NCI-H146 treated with DMSO at 0.1 percent for 48 hours (cell line): ENCODE measurements at regions not wholly inside any gene's neighbourhood (a gene's known extent, or its start where the extent isn't known, plus 50 kb on each side); places are given as distances from the start of the nearest gene placed in this dataset.

Experiments used
- DNase-seq: peaks from one replicate; lab custom pipeline; 2025; ENCODE audit not compliant: unreplicated experiment; lab: John Stamatoyannopoulos, UW

DNA sequence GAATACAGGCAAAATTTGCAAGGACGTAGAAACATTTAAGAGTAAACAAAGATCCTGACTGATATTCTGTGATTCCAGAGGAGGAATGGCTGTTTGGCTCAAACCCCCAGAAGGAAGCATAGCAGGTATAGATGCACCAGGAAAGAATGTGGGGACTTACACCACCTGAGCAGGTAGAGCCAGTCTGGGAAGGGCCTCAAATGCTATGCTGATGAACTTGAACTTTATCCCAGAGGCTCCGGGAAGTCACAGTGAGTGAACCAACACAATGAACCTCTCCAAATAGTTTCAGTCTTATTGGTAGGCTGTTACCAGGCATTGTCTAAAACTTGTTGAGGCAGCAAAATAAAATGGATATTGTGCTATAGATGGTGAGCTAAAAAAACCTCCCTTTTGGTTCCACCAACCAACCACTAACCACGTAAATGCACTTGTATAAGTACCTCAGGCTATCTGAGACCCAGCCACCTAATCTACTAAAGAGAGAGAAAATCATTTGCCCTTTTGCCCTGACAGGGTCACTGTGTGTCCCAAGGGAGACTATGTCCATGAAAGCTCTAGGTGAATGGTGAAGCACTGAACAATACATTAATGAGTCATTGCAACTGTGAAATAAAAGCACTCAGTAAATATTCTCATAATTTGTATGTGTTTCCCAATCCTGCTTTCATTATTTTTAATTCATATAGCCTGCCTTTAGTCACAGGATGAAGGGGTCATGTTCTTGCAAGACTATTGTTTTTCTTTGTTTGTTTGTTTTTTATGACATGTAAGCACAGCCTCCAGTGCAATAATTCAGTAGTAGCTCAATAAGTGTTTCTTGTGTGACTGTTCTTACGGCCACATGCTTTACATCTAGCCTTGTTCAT is 911.6 kb downstream of the EPHA4 start:
- DNase-seq, result no peak

- DNase-seq, result no peak
These were observed 909.7 kb downstream of the EPHA4 start for GRCh38 chr2:220662431-220662830.

- DNase-seq, result no peak
These were observed 909.0 kb downstream of the EPHA4 start for GRCh38 chr2:220663065-220663464.

GRCh38 chr2:220664272-220665107 is 907.6 kb downstream of the EPHA4 start:
- no peak for DNase-seq

- no peak for DNase-seq
These were observed 907.0 kb downstream of the EPHA4 start for GRCh38 chr2:220665108-220665471.

DNA sequence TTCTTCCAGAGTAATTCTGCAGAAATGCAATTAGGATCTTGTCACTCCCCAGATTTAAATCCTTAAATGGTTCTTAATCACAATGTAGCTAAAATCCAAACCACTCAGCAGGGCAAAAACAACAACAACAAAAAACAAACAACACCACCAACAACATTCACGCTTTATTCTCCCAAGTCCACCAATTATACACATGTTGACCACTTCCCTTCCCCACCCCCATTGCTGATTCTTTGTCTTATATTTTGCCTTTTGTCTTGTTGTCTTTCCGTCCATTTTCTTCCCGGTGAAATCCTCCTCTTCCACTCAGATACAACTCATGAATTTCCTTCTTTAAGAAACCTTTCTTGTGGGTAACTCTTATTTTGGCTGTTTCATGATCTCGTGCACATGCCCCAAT is 902.8 kb downstream of the EPHA4 start:
- DNase-seq, result no peak

DNA sequence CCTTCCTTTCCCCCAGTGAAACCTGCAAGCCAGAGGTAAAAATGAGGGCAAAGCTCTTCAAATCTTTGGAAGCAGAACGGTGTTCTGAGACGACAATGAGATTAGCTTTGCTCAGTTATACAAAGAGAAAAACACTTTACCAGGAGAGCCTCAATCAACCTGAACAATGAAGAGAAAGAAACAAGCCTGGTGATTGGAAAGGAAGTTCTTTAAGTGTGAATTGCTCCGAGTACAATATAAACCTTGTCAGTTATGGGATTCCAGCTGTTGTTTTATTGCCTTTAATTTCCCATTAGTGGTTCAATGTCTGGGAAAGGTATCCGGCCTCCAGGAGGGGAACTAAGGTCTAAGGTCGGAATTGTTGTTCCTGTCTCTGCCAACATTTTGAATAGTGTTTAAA is 901.6 kb downstream of the EPHA4 start:
- peak; percentile 38 for DNase-seq

DNA sequence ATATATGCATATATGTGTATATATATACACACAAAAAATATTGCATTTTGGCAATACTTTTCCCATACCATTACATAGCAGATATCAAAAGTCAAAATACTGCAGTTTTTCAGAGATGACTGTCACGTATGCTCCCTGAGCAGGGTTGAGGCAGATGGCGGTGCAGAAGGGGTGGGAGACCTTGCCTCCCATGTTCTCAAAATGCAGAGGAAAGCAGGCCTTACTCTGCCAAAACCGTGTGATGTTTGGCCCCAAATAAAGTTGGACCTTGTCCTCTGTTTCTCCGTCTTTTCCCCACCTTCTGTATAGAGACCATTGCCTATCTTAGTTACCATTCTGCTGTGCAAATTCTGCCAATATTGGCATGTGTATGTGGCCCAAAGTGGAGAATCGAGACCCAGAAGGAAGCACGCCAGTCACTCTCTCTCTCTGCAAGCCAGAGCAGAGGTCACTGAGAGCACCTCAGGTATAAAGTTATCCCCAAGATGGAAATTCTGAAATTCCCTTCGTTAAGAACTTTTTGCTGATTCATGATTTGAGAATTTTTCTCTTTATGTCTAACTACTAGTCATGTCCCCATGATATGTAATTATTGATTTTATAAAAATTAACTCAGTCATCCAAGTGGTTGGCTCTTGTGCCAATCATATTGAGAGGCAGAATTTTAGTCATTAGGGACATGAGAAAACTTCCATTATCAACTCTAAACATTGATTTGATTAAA is 898.8 kb downstream of the EPHA4 start:
- DNase-seq, result no peak

GRCh38 chr2:220674033-220674432 is 898.1 kb downstream of the EPHA4 start:
- DNase-seq, result no peak

DNA sequence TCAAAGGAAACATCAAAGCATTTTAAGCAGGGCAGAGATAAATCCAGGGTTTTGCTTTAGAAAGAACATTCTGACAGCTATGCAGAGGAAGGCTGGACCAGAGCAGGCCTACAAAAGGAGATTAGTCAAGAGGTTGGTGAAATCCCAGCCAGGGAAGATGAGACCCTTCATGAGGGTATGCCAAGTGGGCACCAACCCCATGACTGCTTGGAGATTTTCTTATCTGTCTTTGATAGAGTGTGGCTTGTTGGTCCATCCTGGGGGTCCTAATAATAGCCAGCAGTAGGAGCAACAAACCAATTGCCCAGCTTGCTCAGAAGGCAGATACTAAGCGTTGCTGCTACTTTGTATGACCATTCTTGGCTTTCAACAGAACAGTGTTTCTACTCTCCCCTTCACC is 895.4 kb downstream of the EPHA4 start:
- DNase-seq, result no peak

DNA sequence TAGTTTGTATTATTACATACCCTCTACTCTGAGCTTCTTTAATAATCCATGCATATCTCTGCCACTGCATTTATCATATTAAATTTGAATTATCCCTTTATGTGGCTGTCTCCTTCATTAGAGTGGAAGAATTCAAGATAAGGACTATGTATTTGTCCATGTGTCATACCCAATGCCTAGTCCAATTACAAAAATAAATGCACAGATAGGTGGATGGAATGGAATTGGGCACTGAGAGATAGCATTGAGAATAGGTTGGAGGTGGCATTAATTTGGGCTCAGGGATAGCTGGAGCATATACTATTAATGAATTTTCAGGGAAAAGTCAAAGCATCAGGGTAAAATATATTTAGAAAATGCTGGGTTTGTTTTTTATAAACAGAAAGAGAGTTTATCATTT is 893.2 kb downstream of the EPHA4 start:
- no peak for DNase-seq

GRCh38 chr2:220682616-220683015 is 889.5 kb downstream of the EPHA4 start:
- no peak for DNase-seq

GRCh38 chr2:220684099-220684498 is 888.0 kb downstream of the EPHA4 start:
- no peak for DNase-seq

- DNase-seq, result no peak
These were observed 884.8 kb downstream of the EPHA4 start for GRCh38 chr2:220687231-220687843.

DNA sequence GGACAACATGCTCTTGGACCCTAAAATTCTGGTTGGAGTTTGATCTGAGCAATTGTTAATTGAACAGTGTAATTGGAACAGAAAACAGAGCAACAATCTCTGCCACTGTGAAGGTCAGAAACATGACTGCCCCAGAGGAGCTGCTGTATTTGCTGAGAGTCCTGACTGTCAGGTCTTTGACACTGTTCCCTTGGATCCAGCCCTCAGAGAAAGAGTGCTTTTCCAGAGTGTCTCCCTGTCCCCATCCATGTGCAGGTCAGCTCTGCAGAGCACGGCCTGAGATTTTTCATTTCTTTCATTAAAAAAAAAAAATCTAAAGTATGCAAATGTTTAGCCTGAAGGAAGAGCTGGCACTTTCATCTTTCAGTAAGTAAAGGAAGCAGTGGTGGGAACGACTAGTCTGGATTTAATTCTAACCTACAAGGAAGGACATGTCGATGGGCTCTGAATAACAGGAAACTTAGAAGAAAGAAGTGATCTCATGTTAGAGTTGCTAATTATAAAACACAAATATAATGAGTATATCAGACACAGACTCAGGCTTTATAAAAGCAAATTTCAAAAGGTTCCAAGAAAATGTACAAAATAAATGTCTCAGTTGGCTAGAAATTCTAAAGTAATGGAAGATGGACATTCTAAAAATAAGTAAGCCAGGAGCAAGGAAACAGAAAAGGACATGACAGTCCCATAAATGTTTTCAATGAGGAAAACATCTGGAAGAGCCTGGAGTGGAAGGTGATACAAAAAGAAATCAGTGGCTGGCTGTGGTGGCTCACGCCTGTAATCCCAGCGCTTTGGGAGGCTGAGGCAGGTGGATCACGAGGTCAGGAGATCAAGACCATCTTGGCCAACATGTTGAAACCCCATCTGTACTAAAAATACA is 876.5 kb downstream of the EPHA4 start:
- DNase-seq, result no peak

DNA sequence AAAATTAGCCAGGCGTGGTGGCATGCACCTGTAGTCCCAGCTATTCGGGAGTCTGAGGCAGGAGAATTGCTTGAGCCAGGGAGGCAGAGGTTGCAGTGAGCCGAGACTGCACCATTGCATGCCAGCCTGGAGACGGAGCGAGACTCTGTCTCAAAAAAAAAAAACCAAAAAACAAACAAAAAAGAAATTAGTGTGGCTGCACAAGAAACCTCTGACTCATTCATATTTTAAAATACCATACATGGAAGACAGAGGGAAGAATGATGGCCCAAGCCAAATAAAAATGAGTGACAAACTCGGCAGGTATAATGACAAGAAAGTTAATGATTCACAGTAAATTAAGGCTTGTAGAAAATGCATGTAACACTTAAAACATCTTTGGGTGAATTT is 875.8 kb downstream of the EPHA4 start:
- no peak for DNase-seq

- no peak for DNase-seq
These were observed 875.1 kb downstream of the EPHA4 start for GRCh38 chr2:220697011-220697410.

GRCh38 chr2:220701115-220701514 is 871.0 kb downstream of the EPHA4 start:
- no peak for DNase-seq

GRCh38 chr2:220703279-220703678 is 868.8 kb downstream of the EPHA4 start:
- no peak for DNase-seq

GRCh38 chr2:220704081-220704480 is 868.0 kb downstream of the EPHA4 start:
- DNase-seq, result no peak
